Skeletal muscle tissue (tissue), 3 donors: ENCODE measurements at regions not wholly inside any gene's neighbourhood (a gene's known extent, or its start where the extent isn't known, plus 50 kb on each side); places are given as distances from the start of the nearest gene placed in this dataset.

ENCODE experiments used
- H3K27ac ChIP-seq: one replicate; pipeline ENCODE4 v1.7.0; 2013; ENCODE audit warnings: mild to moderate bottlenecking, low read depth, low read length, inconsistent platforms
- H3K27me3 ChIP-seq, 3 donors: one replicate each; pipeline ENCODE4 v1.7.0; 2013; ENCODE audit warnings: low read length in 3 of 3; ENCODE audit not compliant: control insufficient read depth in 3 of 3, insufficient read depth in 3 of 3
- H3K36me3 ChIP-seq, 3 donors: one replicate each; pipeline ENCODE4 v1.7.0; 2013; ENCODE audit warnings: low read length in 3 of 3; ENCODE audit not compliant: control insufficient read depth in 3 of 3, insufficient read depth in 3 of 3
- H3K4me1 ChIP-seq, 3 donors: one replicate each; pipeline ENCODE4 v1.7.0; 2013; ENCODE audit warnings: low read length in 3 of 3, mild to moderate bottlenecking in 3 of 3; ENCODE audit not compliant: control insufficient read depth in 3 of 3, insufficient read depth in 3 of 3
- H3K4me3 ChIP-seq, 3 donors: one replicate each; pipeline ENCODE4 v1.7.0; 2013; ENCODE audit warnings: low read length in 3 of 3
- H3K9ac ChIP-seq, 3 donors: one replicate each; pipeline ENCODE4 v1.7.0; 2013; ENCODE audit warnings: low read length in 3 of 3, mild to moderate bottlenecking in 3 of 3, moderate library complexity in 2 of 3, low read depth in 1 of 3
- H3K9me3 ChIP-seq, 3 donors: one replicate each; pipeline ENCODE4 v1.7.0; 2013; ENCODE audit warnings: low read length in 3 of 3; ENCODE audit not compliant: control insufficient read depth in 3 of 3
- donor health status: Osteomylitis.

DNA sequence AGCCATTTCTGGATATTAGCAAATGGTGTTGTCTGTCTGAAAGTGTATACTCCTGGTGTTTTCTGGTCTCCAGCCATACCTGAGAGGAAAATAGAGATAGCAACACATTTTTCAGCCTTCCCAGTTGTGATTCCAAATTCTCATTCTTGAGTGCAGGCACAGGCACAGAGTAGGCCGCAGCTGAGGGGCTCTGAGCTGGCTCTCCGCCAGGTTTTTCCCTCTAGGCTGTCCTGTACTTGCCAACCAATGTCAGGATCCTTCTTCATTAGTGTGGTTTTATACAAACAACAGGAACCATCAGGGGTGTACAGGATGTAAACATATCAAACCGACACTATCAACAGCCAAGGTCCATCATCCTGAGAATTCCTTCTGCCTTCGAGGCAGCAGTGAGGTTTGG is 1733.6 kb upstream of the CELF4 start:
- H3K36me3 ChIP-seq, result no peaks in the 10 kb centered on the region
- H3K9me3 ChIP-seq, result no peaks in the 10 kb centered on the region
- H3K9ac ChIP-seq, result no peak overlapping the region
- H3K27me3 ChIP-seq, result no peaks in the 10 kb centered on the region
- no peak overlapping the region for H3K27ac ChIP-seq
- H3K4me3 ChIP-seq, result no peak overlapping the region
- no peaks in the 10 kb centered on the region for H3K4me1 ChIP-seq

DNA sequence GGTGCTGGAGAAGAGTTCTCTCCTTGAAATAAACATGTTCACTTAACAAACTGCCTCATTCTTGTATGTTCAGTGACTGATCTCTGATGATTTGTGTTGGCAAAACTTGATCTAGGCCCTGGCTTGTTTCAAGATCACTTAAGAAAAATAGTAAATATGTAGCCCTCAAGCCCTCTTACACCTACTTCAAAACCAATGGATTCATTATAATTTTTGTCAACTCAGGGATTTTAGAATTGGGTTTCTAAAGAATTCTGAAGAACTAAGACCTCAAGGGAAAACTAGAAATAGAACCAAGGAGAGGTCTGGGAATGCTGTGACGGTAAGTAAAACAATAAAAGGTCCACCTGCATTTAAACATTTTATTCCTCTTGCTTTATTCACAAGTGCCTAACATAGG is 1731.6 kb upstream of the CELF4 start:
- no peaks in the 10 kb centered on the region for H3K4me1 ChIP-seq
- H3K27ac ChIP-seq, result no peak overlapping the region
- no peaks in the 10 kb centered on the region for H3K36me3 ChIP-seq
- no peaks in the 10 kb centered on the region for H3K27me3 ChIP-seq
- no peak overlapping the region for H3K4me3 ChIP-seq
- H3K9ac ChIP-seq, result no peak overlapping the region
- no peaks in the 10 kb centered on the region for H3K9me3 ChIP-seq

DNA sequence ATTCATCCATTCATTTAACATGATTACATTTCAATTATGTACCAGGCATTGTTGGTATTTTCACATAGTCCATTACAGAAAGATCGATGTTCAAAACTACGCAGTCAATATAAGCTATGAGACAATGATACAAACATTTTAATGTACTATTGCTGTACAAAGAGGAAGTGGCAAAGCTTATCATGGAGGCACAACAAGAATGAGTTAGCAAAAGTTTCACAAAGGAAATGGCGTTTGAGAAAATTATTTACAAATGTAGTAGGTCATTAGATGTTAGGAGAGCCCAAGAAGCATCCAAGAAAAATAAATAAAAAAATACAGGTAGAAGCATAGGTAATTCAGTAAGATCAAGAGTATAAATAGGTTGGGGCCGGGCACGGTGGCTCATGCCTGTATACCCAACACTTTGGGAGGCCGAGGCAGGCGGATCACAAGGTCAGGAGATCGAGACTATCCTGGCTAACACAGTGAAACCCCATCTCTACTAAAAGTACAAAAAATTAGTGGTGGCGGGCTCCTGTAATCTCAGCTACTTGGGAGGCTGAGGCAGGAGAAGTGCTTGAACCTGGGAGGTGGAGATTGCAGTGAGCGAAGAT is 1730.8 kb upstream of the CELF4 start:
- Histone ChIP-seq H3K9ac (no peak overlapping the region), H3K4me3 (no peak overlapping the region), H3K27me3 (no peaks in the 10 kb centered on the region), H3K36me3 (no peaks in the 10 kb centered on the region), H3K4me1 (no peaks in the 10 kb centered on the region), H3K27ac (no peak overlapping the region), H3K9me3 (no peaks in the 10 kb centered on the region)

DNA sequence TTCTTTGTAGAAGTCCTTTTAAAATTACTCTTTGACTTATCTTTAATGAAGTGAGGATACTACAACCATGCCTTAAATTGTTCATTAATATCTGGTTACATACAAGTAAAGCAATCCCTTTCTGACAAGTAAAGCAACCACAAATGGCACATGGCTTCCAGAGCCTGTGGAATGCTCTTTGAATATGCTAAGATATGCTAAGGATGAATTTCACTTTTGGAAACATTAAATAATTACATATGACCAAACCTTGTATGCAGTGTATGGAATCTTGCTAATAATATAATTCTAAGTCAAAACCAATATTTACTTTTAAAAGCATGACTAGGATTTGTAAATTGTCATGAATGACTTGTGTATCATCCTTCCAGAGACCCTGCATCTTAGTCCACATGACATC is 1711.2 kb upstream of the CELF4 start:
- Histone ChIP-seq H3K36me3 (no peaks in the 10 kb centered on the region), H3K9me3 (no peaks in the 10 kb centered on the region), H3K4me3 (no peak overlapping the region), H3K9ac (no peak overlapping the region), H3K4me1 (no peaks in the 10 kb centered on the region), H3K27ac (no peak overlapping the region), H3K27me3 (no peaks in the 10 kb centered on the region)

DNA sequence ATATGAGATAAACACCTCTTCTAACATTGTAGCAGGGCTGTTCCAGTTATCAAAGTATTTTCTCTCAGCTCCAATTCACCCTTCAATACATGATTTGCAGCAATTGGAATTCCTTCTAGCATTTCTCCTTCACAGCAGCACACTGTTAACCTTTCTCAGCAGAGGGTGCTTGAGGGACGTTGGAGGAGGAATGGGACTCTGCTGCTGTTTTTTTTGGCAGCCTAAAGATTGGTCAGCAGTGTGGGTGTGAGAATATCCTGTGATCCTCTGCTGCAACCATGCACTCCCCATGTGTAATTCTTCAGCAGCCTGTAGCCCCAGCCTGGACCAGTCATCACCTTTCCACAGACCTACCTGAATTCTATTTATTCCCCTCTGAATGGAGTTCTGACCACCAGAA is 1708.9 kb upstream of the CELF4 start:
- Histone ChIP-seq H3K9me3 (no peaks in the 10 kb centered on the region), H3K9ac (no peak overlapping the region), H3K27me3 (no peaks in the 10 kb centered on the region), H3K4me1 (no peaks in the 10 kb centered on the region), H3K27ac (no peak overlapping the region), H3K4me3 (no peak overlapping the region), H3K36me3 (no peaks in the 10 kb centered on the region)

DNA sequence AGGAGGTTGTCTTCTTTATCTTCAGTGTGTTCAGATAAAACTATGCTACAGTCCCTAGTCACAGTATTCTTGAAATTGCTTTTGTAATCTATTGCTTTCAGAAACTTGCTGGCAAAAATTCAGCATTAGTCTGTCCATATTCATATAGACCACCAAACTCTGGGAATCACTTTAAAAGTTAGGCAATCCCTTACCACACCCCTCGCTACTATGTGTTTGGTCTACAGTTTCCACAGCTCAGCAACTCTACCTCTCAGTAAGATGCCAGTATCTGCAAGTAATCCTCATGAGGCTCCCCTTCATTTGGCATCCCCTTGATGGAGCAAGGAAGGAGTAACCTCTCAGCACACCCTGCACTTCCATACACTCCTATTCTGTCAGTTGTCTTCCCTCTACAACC is 1706.6 kb upstream of the CELF4 start:
- H3K27ac ChIP-seq, result no peak overlapping the region
- H3K4me1 ChIP-seq, result no peaks in the 10 kb centered on the region
- no peaks in the 10 kb centered on the region for H3K27me3 ChIP-seq
- no peaks in the 10 kb centered on the region for H3K36me3 ChIP-seq
- no peak overlapping the region for H3K9ac ChIP-seq
- no peaks in the 10 kb centered on the region for H3K9me3 ChIP-seq
- no peak overlapping the region for H3K4me3 ChIP-seq

DNA sequence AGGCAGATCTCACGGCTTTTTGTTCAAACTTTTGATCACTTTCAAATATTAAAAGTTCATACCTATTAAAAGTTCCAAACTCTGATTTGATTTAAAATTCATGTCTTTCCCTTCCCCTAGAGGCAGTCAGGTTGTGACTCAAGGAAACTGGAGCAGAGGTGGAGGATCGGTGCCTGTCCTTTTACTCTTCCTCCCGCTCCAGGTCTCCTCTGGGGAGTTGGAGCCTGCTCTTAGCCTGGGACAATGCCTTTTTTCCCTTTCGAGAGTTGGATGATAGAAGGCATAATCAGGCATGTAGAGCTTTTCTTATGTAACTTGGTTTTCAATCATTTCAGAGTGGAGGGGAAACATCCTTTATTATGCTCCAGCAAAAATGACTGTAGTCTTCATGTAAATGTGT is 1706.1 kb upstream of the CELF4 start:
- Histone ChIP-seq H3K36me3 (no peaks in the 10 kb centered on the region), H3K27ac (no peak overlapping the region), H3K27me3 (no peaks in the 10 kb centered on the region), H3K4me3 (no peak overlapping the region), H3K9ac (no peak overlapping the region), H3K4me1 (no peaks in the 10 kb centered on the region), H3K9me3 (no peaks in the 10 kb centered on the region)

DNA sequence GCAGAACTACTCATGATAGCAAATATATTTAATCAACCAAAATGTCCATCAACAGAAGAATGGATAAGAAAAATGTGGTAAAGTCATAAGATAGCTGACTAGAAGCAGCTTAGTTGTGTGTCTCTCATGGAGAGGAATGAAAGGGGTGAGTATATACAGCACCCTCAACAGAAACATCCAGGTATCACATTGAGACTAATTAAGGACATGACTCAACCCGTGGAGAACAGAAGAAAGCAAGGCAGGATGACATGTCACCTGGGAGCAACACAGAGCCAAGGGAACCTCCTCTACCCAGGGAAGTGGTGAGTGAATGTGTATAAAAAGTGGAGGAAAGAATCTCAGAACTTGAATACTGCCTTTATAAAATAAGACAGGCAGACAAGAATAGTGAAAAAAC is 1695.0 kb upstream of the CELF4 start:
- H3K4me3 ChIP-seq, result no peak overlapping the region

DNA sequence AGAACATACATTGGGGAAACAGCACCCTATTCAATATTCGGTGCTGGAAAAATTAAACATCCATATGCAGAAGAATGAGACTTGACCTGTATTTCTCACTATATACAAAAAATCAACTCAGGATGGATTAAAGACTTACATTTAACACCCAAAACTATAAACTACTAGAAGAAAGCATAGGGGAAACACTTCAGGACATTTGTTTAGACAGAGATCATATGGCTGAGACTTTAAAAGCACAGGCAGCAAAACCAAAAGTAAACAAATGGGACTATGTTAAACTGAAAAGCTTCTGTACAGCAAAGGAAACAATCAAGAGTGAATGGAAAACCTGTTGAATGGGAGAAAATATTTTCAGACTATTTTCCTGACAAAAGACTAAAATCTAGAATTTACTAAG is 1694.1 kb upstream of the CELF4 start:
- H3K9ac ChIP-seq, result no peak overlapping the region
- no peak overlapping the region for H3K27ac ChIP-seq
- no peaks in the 10 kb centered on the region for H3K4me1 ChIP-seq
- no peaks in the 10 kb centered on the region for H3K9me3 ChIP-seq
- no peaks in the 10 kb centered on the region for H3K27me3 ChIP-seq
- no peak overlapping the region for H3K4me3 ChIP-seq
- H3K36me3 ChIP-seq, result no peaks in the 10 kb centered on the region

More for the DNA sequence above, 1695.0 kb upstream of the CELF4 start:
- H3K9ac ChIP-seq, result no peak overlapping the region
- no peak overlapping the region for H3K27ac ChIP-seq
- H3K36me3 ChIP-seq, result no peaks in the 10 kb centered on the region
- no peaks in the 10 kb centered on the region for H3K9me3 ChIP-seq
- no peaks in the 10 kb centered on the region for H3K27me3 ChIP-seq
- H3K4me1 ChIP-seq, result no peaks in the 10 kb centered on the region

DNA sequence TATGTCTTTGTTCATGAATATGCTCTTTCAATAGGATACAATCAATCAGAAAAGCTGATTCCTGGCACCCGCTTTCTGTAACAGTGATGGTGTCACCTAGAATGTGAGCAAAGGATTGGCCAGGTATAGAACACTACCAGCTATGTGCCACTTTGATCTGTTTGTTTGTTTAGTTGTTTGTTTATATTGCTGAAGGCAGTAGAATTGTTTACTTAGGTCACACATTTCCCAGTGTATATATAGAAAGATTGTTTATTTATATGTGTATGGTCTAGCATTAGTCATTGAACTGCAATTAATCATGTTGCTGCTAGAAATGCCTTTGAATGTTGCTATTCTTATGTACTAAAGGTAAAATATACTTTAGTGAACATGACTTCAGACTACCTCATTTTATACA is 1678.6 kb upstream of the CELF4 start:
- no peaks in the 10 kb centered on the region for H3K9me3 ChIP-seq
- no peak overlapping the region for H3K27ac ChIP-seq
- no peaks in the 10 kb centered on the region for H3K27me3 ChIP-seq
- no peak overlapping the region for H3K9ac ChIP-seq
- no peak overlapping the region for H3K4me3 ChIP-seq
- H3K36me3 ChIP-seq, result no peaks in the 10 kb centered on the region
- no peaks in the 10 kb centered on the region for H3K4me1 ChIP-seq

DNA sequence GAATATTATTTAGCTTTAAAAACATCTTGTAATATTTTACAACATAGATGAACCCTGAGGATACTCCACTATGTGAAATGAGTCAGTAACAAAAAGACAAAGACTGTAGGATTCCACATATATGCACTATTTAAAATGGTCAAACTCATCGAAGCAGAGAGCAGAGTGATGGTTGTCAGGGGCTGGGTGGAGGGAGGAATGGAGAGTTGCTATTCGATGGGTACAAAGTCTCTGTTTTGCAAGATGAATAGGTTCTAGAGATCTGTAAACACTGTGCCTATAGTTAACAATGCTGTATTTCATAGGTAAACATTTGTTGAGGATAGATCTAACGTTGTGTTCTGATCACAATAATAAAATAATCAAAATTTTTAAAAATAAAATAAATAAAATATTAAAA is 1675.9 kb upstream of the CELF4 start:
- H3K9me3 ChIP-seq, result no peaks in the 10 kb centered on the region
- H3K27me3 ChIP-seq, result no peaks in the 10 kb centered on the region
- no peak overlapping the region for H3K27ac ChIP-seq
- H3K4me1 ChIP-seq, result no peaks in the 10 kb centered on the region
- no peaks in the 10 kb centered on the region for H3K36me3 ChIP-seq
- no peak overlapping the region for H3K9ac ChIP-seq
- no peak overlapping the region for H3K4me3 ChIP-seq
